OCI-LY7 (cell line): ENCODE measurements at regions not wholly inside any gene's neighbourhood (a gene's known extent, or its start where the extent isn't known, plus 50 kb on each side); places are given as distances from the start of the nearest gene placed in this dataset.

ENCODE experiments used
- BruUV-seq: library from RNA; stranded (reverse); fragments of 400-500 nt; replicated peaks from 2 replicates; lab custom pipeline; 2021; lab: Mats Ljungman, UMichigan
- CTCF ChIA-PET: fragments of 300-600 bp; sonication (Branson Sonifier 250); formaldehyde crosslinking; loops from one replicate; lab custom pipeline; 2022; ENCODE audit warnings: antibody characterized with exemption; ENCODE audit not compliant: unreplicated experiment; lab: Charles Lee
- POLR2A ChIA-PET: fragments of 300-600 bp; sonication (Branson Sonifier 250); formaldehyde crosslinking; loops from one replicate; lab custom pipeline; 2022; ENCODE audit warnings: antibody characterized with exemption; lab: Charles Lee
- DNase-seq: peaks from one replicate; pipeline ENCODE4 v3.0.0-alpha.2; 2015; ENCODE audit warnings: low spot score
- H2AFZ ChIP-seq: fragments of 200-600 bp; sonication (generic), shearing (Covaris generic); 2 replicates; pipeline ENCODE4 v1.6.1; 2014; ENCODE audit warnings: mild to moderate bottlenecking, antibody characterized with exemption, low read length, moderate library complexity
- H3K27ac ChIP-seq: fragments of 200-600 bp; sonication (generic); 2 replicates; pipeline ENCODE4 v1.5.1; 2014; ENCODE audit warnings: mixed run types, low read depth, mild to moderate bottlenecking, moderate library complexity, low read length, inconsistent platforms; ENCODE audit not compliant: poor library complexity, severe bottlenecking
- H3K36me3 ChIP-seq: fragments of 200-600 bp; sonication (generic); 2 replicates; pipeline ENCODE4 v1.6.1; 2014; ENCODE audit warnings: mild to moderate bottlenecking, antibody characterized with exemption, low read length, moderate library complexity, mixed read lengths; ENCODE audit not compliant: insufficient read depth
- H3K4me1 ChIP-seq: fragments of 200-600 bp; sonication (generic); 2 replicates; pipeline ENCODE4 v1.5.1; 2014; ENCODE audit warnings: mild to moderate bottlenecking, low read length; ENCODE audit not compliant: insufficient read depth, poor library complexity, severe bottlenecking
- H3K4me2 ChIP-seq: fragments of 200-600 bp; sonication (generic); 2 replicates; pipeline ENCODE4 v1.6.1; 2014; ENCODE audit warnings: mild to moderate bottlenecking, low read length
- H3K4me3 ChIP-seq: fragments of 200-600 bp; sonication (generic); 2 replicates; pipeline ENCODE4 v1.5.1; 2014; ENCODE audit warnings: mild to moderate bottlenecking, low read depth, low read length; ENCODE audit not compliant: poor library complexity, severe bottlenecking
- H3K79me2 ChIP-seq: fragments of 200-600 bp; sonication (generic); 2 replicates; pipeline ENCODE4 v1.6.1; 2016; ENCODE audit warnings: low read depth, mild to moderate bottlenecking, low read length, moderate library complexity, mixed read lengths; ENCODE audit not compliant: insufficient read depth
- H3K9me2 ChIP-seq: fragments of 200-600 bp; sonication (generic); 2 replicates; pipeline ENCODE4 v1.6.1; 2016; ENCODE audit warnings: mild to moderate bottlenecking, low read length, mixed read lengths; ENCODE audit not compliant: insufficient read depth
- H3K9me3 ChIP-seq: fragments of 200-600 bp; sonication (generic); 2 replicates; pipeline ENCODE4 v1.6.1; 2014; ENCODE audit warnings: mild to moderate bottlenecking, mixed run types, low read length, mixed read lengths
- H4K20me1 ChIP-seq: fragments of 200-600 bp; sonication (generic); 2 replicates; pipeline ENCODE4 v1.6.1; 2014; ENCODE audit warnings: mild to moderate bottlenecking, antibody characterized with exemption, low read length, moderate library complexity, mixed read lengths; ENCODE audit not compliant: insufficient read depth
- CTCF ChIP-seq: fragments of 200-600 bp; sonication (generic); conservative IDR thresholded peaks from 2 replicates; pipeline ENCODE4 v1.5.1; 2014; ENCODE audit warnings: mild to moderate bottlenecking, antibody characterized with exemption, low read length, moderate library complexity, mixed read lengths
- EZH2phosphoT487 ChIP-seq: fragments of 200-600 bp; sonication (generic); IDR thresholded peaks from 2 replicates; pipeline ENCODE4 v1.6.1; 2018; ENCODE audit warnings: low read depth, borderline replicate concordance, mild to moderate bottlenecking, mixed run types, antibody characterized with exemption, low read length, moderate library complexity, mixed read lengths
- intact Hi-C: fragments of 100-400 bp; cut with micrococcal nuclease; formaldehyde crosslinking; loops from one replicate; pipeline ENCODE4 v1.10.0; 2022; ENCODE audit not compliant: unreplicated experiment

- ChIA-PET POLR2A (no interaction called here), CTCF (no interaction called here)
- BruUV-seq = no TSS peak
Measured at GRCh38 chr10:83943049-83943448, 196.3 kb upstream of the GHITM start.

GRCh38 chr10:83943920-83944319, 195.4 kb upstream of the GHITM start:
- POLR2A ChIA-PET = no interaction called here

More at GRCh38 chr10:83943049-83943448, 196.3 kb upstream of the GHITM start:
- H3K79me2 ChIP-seq = no peaks in the 10 kb centered on the region
- no peak for TF ChIP-seq CTCF
- TF ChIP-seq EZH2phosphoT487 = no peak
- H4K20me1 ChIP-seq = no peaks in the 10 kb centered on the region
- H3K9me3 ChIP-seq = no peaks in the 10 kb centered on the region
- no peaks in the 10 kb centered on the region for H3K9me2 ChIP-seq
- intact Hi-C loops = no loop called here
- H3K4me3 ChIP-seq = no peak overlapping the region
- no peaks in the 10 kb centered on the region for H3K4me1 ChIP-seq
- H3K27ac ChIP-seq = no peak overlapping the region
- no peak overlapping the region for H2AFZ ChIP-seq
- H3K4me2 ChIP-seq = no peak overlapping the region
- no peaks in the 10 kb centered on the region for H3K36me3 ChIP-seq
- DNase-seq = peak; percentile 6

More at GRCh38 chr10:83943920-83944319, 195.4 kb upstream of the GHITM start:
- no peaks in the 10 kb centered on the region for H3K9me2 ChIP-seq
- H3K4me3 ChIP-seq = no peak overlapping the region
- BruUV-seq = no TSS peak
- H3K36me3 ChIP-seq = no peaks in the 10 kb centered on the region
- no peaks in the 10 kb centered on the region for H4K20me1 ChIP-seq
- TF ChIP-seq CTCF = no peak
- no peak for TF ChIP-seq EZH2phosphoT487
- no peak overlapping the region for H3K4me2 ChIP-seq
- intact Hi-C loops = no loop called here
- no peak overlapping the region for H3K27ac ChIP-seq
- no peaks in the 10 kb centered on the region for H3K79me2 ChIP-seq
- CTCF ChIA-PET = no interaction called here
- H2AFZ ChIP-seq = no peak overlapping the region
- no peak for DNase-seq
- H3K4me1 ChIP-seq = no peaks in the 10 kb centered on the region
- H3K9me3 ChIP-seq = no peaks in the 10 kb centered on the region
